ENCODE measurements at regions not wholly inside any gene's neighbourhood (a gene's known extent, or its start where the extent isn't known, plus 50 kb on each side); places are given as distances from the start of the nearest gene placed in this dataset.

- TF ChIP-seq CTCF (IDR thresholded peaks at IDR 0.05) = no peak
- DNase-seq (ENCODE audit: low spot score) = no peak
- Histone ChIP-seq H3K4me1 (no peaks in the 10 kb centered on the region), H3K9me3 (no peaks in the 10 kb centered on the region), H3K36me3 (no peaks in the 10 kb centered on the region), H3K27ac (no peak overlapping the region), H3K27me3 (no peaks in the 10 kb centered on the region), H3K4me3 (no peak overlapping the region)
Observed at GRCh38 chr9:107898761-107899160, 409.2 kb upstream of the KLF4 start.

GRCh38 chr9:107896544-107896943 is 407.0 kb upstream of the KLF4 start:
- DNase-seq (ENCODE audit: low spot score) = no peak
- Histone ChIP-seq H3K27me3 (no peaks in the 10 kb centered on the region), H3K9me3 (no peaks in the 10 kb centered on the region), H3K4me3 (no peak overlapping the region), H3K36me3 (no peaks in the 10 kb centered on the region), H3K27ac (no peak overlapping the region), H3K4me1 (no peaks in the 10 kb centered on the region)
- TF ChIP-seq CTCF (IDR thresholded peaks at IDR 0.05) = no peak

GRCh38 chr9:107895501-107896001 is 406.0 kb upstream of the KLF4 start:
- no peak overlapping the region for H3K27ac ChIP-seq
- no peak overlapping the region for H3K4me3 ChIP-seq
- no peaks in the 10 kb centered on the region for H3K9me3 ChIP-seq
- no peak for TF ChIP-seq CTCF (IDR thresholded peaks at IDR 0.05)
- H3K36me3 ChIP-seq = no peaks in the 10 kb centered on the region
- H3K27me3 ChIP-seq = no peaks in the 10 kb centered on the region
- no peak for DNase-seq (ENCODE audit: low spot score)
- H3K4me1 ChIP-seq = no peaks in the 10 kb centered on the region

GRCh38 chr9:107894572-107895261 is 405.1 kb upstream of the KLF4 start:
- Histone ChIP-seq H3K4me1 (no peaks in the 10 kb centered on the region), H3K27me3 (no peaks in the 10 kb centered on the region), H3K4me3 (no peak overlapping the region), H3K27ac (no peak overlapping the region), H3K9me3 (no peaks in the 10 kb centered on the region), H3K36me3 (no peaks in the 10 kb centered on the region)
- TF ChIP-seq CTCF (IDR thresholded peaks at IDR 0.05) = no peak
- no peak for DNase-seq (ENCODE audit: low spot score)

GRCh38 chr9:107890921-107891465 is 401.4 kb upstream of the KLF4 start:
- no peaks in the 10 kb centered on the region for H3K36me3 ChIP-seq
- no peaks in the 10 kb centered on the region for H3K27me3 ChIP-seq
- no peak for TF ChIP-seq CTCF (IDR thresholded peaks at IDR 0.05)
- no peaks in the 10 kb centered on the region for H3K4me1 ChIP-seq
- no peak overlapping the region for H3K4me3 ChIP-seq
- no peak for DNase-seq (ENCODE audit: low spot score)
- H3K27ac ChIP-seq = no peak overlapping the region
- no peaks in the 10 kb centered on the region for H3K9me3 ChIP-seq
